ENCODE measurements at regions not wholly inside any gene's neighbourhood (a gene's known extent, or its start where the extent isn't known, plus 50 kb on each side); places are given as distances from the start of the nearest gene placed in this dataset.

DNA sequence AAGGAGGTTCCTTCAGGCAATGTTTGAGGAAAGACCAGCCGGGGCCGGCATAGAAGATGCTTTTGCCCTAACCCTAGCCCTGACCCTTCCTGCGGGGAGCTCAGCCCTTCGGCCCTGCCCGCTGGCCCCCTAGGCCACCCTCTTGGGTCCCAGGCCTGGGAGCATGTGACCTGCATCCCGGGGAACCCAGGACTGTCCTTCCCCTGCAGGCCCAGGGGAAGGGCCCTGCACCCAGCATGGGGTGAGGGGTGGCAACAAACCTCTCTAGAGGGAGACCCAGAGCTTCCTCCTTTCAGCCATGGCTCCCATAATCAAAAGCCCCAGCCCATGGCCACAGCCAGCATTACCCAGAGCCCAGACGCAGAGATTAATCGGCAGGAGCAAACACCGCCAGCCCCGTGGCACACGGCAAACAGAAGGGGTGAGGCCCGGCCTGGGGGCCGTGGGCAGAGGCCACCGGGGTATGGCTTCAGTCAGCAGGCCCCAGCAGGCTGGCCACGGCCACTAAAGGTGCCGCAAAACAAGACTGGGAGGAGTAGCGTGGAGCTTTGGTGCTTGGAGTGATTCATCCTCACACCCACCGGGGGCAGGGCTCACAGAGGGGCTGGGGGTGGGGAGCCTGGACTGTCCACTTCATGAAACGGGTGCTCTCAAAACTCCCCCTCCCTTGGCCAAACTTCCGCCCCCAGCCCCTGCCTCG lies 61.6 kb upstream of the HPCAL1 start:
- H3K9ac ChIP-seq (ENCODE audit: low read length), result no peak overlapping the region
- H3K9me3 ChIP-seq (ENCODE audit: control insufficient read depth in 1 of 2, insufficient read depth in 1 of 2, low read depth in 1 of 2, low read length in 2 of 2), result no peaks in the 10 kb centered on the region
- intact Hi-C loops (cut with micrococcal nuclease), result no loop called here
- no peak overlapping the region for H3K27ac ChIP-seq (ENCODE audit: low read depth, low read length)
- ChIA-PET RAD21 (ENCODE audit: low non-redundant PET in 1 of 2, low total read pairs in 2 of 2, uncharacterized antibody in 2 of 2, unreplicated experiment in 2 of 2) (no interaction called here), CTCF (no interaction called here), POLR2A (no interaction called here)
- DNase-seq (ENCODE audit: low read depth, low spot score) (no peak), ATAC-seq (no peak)
- no peak overlapping the region for H3K4me3 ChIP-seq (replicated peaks in 1 of 2; ENCODE audit: low read depth in 1 of 2, low read length in 2 of 2)
- H3K4me2 ChIP-seq (ENCODE audit: low read length), result no peak overlapping the region
- H3K9me2 ChIP-seq (ENCODE audit: insufficient read depth), result no peaks in the 10 kb centered on the region
- H4K20me1 ChIP-seq (ENCODE audit: insufficient read depth), result no peaks in the 10 kb centered on the region
- H3K79me2 ChIP-seq (ENCODE audit: insufficient read depth, low read length), result no peaks in the 10 kb centered on the region
- BruUV-seq (replicated peaks), result no TSS peak
- H3K27me3 ChIP-seq (ENCODE audit: insufficient read depth, low read length), result no peaks in the 10 kb centered on the region
- TF ChIP-seq TCF7L2 (IDR thresholded peaks at IDR 0.05; ENCODE audit: borderline replicate concordance, extremely low read depth, insufficient read depth, insufficient read length) (no peak), EZH2phosphoT487 (IDR thresholded peaks at IDR 0.05; ENCODE audit: borderline replicate concordance) (no peak), CEBPB (IDR thresholded peaks at IDR 0.05; ENCODE audit: low read depth) (no peak), JUND (IDR thresholded peaks at IDR 0.05) (no peak), ELF1 (IDR thresholded peaks at IDR 0.05; ENCODE audit: borderline replicate concordance, low read depth) (no peak), EZH2 (IDR thresholded peaks at IDR 0.05) (no peak), MAX (IDR thresholded peaks at IDR 0.05) (no peak), SP1 (IDR thresholded peaks at IDR 0.05; ENCODE audit: low read depth) (no peak), ATF3 (IDR thresholded peaks at IDR 0.05) (no peak), YY1 (IDR thresholded peaks at IDR 0.05; ENCODE audit: extremely low read depth, insufficient replicate concordance, low read depth, low read length) (no peak), ZNF274 (IDR thresholded peaks at IDR 0.05; ENCODE audit: low read depth, low read length) (no peak), POLR2A (IDR thresholded peaks at IDR 0.05; ENCODE audit: borderline replicate concordance, extremely low read depth, insufficient read depth, insufficient read length) (no peak), EGR1 (IDR thresholded peaks at IDR 0.05; ENCODE audit: low read depth) (no peak), ZBTB33 (IDR thresholded peaks at IDR 0.05; ENCODE audit: extremely low read depth, insufficient replicate concordance, low read length) (no peak), FOSL1 (IDR thresholded peaks at IDR 0.05; ENCODE audit: low read depth) (no peak)
- TF ChIP-seq, protein P1, sequence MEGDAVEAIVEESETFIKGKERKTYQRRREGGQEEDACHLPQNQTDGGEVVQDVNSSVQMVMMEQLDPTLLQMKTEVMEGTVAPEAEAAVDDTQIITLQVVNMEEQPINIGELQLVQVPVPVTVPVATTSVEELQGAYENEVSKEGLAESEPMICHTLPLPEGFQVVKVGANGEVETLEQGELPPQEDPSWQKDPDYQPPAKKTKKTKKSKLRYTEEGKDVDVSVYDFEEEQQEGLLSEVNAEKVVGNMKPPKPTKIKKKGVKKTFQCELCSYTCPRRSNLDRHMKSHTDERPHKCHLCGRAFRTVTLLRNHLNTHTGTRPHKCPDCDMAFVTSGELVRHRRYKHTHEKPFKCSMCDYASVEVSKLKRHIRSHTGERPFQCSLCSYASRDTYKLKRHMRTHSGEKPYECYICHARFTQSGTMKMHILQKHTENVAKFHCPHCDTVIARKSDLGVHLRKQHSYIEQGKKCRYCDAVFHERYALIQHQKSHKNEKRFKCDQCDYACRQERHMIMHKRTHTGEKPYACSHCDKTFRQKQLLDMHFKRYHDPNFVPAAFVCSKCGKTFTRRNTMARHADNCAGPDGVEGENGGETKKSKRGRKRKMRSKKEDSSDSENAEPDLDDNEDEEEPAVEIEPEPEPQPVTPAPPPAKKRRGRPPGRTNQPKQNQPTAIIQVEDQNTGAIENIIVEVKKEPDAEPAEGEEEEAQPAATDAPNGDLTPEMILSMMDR (IDR thresholded peaks at IDR 0.05 in 2 of 3, conservative IDR thresholded peaks at IDR 0.05 in 1 of 3; ENCODE audit: borderline replicate concordance in 1 of 3, insufficient read depth in 1 of 3, low read depth in 2 of 3, low read length in 2 of 3), result no peak
- TF ChIP-seq, protein P2, sequence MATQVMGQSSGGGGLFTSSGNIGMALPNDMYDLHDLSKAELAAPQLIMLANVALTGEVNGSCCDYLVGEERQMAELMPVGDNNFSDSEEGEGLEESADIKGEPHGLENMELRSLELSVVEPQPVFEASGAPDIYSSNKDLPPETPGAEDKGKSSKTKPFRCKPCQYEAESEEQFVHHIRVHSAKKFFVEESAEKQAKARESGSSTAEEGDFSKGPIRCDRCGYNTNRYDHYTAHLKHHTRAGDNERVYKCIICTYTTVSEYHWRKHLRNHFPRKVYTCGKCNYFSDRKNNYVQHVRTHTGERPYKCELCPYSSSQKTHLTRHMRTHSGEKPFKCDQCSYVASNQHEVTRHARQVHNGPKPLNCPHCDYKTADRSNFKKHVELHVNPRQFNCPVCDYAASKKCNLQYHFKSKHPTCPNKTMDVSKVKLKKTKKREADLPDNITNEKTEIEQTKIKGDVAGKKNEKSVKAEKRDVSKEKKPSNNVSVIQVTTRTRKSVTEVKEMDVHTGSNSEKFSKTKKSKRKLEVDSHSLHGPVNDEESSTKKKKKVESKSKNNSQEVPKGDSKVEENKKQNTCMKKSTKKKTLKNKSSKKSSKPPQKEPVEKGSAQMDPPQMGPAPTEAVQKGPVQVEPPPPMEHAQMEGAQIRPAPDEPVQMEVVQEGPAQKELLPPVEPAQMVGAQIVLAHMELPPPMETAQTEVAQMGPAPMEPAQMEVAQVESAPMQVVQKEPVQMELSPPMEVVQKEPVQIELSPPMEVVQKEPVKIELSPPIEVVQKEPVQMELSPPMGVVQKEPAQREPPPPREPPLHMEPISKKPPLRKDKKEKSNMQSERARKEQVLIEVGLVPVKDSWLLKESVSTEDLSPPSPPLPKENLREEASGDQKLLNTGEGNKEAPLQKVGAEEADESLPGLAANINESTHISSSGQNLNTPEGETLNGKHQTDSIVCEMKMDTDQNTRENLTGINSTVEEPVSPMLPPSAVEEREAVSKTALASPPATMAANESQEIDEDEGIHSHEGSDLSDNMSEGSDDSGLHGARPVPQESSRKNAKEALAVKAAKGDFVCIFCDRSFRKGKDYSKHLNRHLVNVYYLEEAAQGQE (IDR thresholded peaks at IDR 0.05; ENCODE audit: low read depth), result no peak
- no peak overlapping the region for H2AFZ ChIP-seq (ENCODE audit: low read depth, low read length, poor library complexity, severe bottlenecking)
- H3K4me1 ChIP-seq (ENCODE audit: control insufficient read depth in 1 of 2, insufficient read depth in 2 of 2, low read length in 2 of 2), result peaks cover 0 to 6% of the 10 kb centered on the region in 2 experiments; a peak in 1 of 4 replicates
- H3K36me3 ChIP-seq (ENCODE audit: control insufficient read depth in 1 of 2, insufficient read depth in 2 of 2, low read length in 2 of 2), result no peaks in the 10 kb centered on the region
